Mesenchymal stem cell (in vitro differentiated cells and primary cell): ENCODE measurements at regions not wholly inside any gene's neighbourhood (a gene's known extent, or its start where the extent isn't known, plus 50 kb on each side); places are given as distances from the start of the nearest gene placed in this dataset.

ENCODE experiments used
- DNase-seq: peaks from one replicate; pipeline ENCODE4 v3.0.0-alpha.2; 2013
- H2AFZ ChIP-seq: one replicate; pipeline ENCODE4 v1.6.1; 2013; ENCODE audit warnings: low read depth, mild to moderate bottlenecking, control low read depth, inconsistent platforms, low read length, moderate library complexity
- H2AK5ac ChIP-seq: 2 replicates; pipeline ENCODE4 v1.6.1; 2013; ENCODE audit warnings: low read length, moderate library complexity, mild to moderate bottlenecking, inconsistent platforms; ENCODE audit not compliant: severe bottlenecking
- H2BK120ac ChIP-seq: one replicate; pipeline ENCODE4 v1.6.1; 2013; ENCODE audit warnings: low read depth, mild to moderate bottlenecking, inconsistent platforms, low read length, moderate library complexity
- H2BK12ac ChIP-seq, 2 experiments: one replicate each; pipeline ENCODE4 v1.6.1; 2013; ENCODE audit warnings: inconsistent platforms in 2 of 2, low read length in 2 of 2, mild to moderate bottlenecking in 2 of 2, moderate library complexity in 2 of 2, control low read depth in 1 of 2
- H2BK15ac ChIP-seq: one replicate; pipeline ENCODE4 v1.6.1; 2013; ENCODE audit warnings: mild to moderate bottlenecking, low read depth, inconsistent platforms; ENCODE audit not compliant: poor library complexity, severe bottlenecking
- H2BK5ac ChIP-seq: 2 replicates; pipeline ENCODE4 v1.6.1; 2013; ENCODE audit warnings: low read depth, mild to moderate bottlenecking, low read length, control low read depth, inconsistent platforms; ENCODE audit not compliant: poor library complexity, severe bottlenecking
- H3K14ac ChIP-seq, 2 experiments: one replicate each; pipeline ENCODE4 v1.6.1; 2013; ENCODE audit warnings: inconsistent platforms in 2 of 2, low read length in 2 of 2, control low read depth in 1 of 2, mild to moderate bottlenecking in 1 of 2, moderate library complexity in 1 of 2
- H3K18ac ChIP-seq, 2 experiments: one replicate each; pipeline ENCODE4 v1.6.1; 2013; ENCODE audit warnings: inconsistent platforms in 2 of 2, low read length in 2 of 2, control low read depth in 1 of 2, low read depth in 1 of 2, mild to moderate bottlenecking in 1 of 2
- H3K23ac ChIP-seq, 2 experiments: one replicate each; pipeline ENCODE4 v1.6.1; 2013; ENCODE audit warnings: inconsistent platforms in 2 of 2, low read length in 2 of 2, mild to moderate bottlenecking in 2 of 2, moderate library complexity in 2 of 2, control low read depth in 1 of 2
- H3K27ac ChIP-seq: 2 replicates; pipeline ENCODE4 v1.5.1; 2013; ENCODE audit warnings: mild to moderate bottlenecking, moderate library complexity, low read length, control low read depth, inconsistent platforms; ENCODE audit not compliant: poor library complexity, severe bottlenecking
- H3K27me3 ChIP-seq, 2 experiments: 2 replicates each; pipeline versions ENCODE4 v1.6.1 to v1.7.0; 2013; ENCODE audit warnings: low read length in 2 of 2, mild to moderate bottlenecking in 2 of 2, moderate library complexity in 2 of 2, control low read depth in 1 of 2, inconsistent platforms in 1 of 2; ENCODE audit not compliant: control insufficient read depth in 1 of 2, insufficient read depth in 1 of 2
- H3K36me3 ChIP-seq, 2 experiments: 2 replicates each; pipeline versions ENCODE4 v1.6.1 to v1.7.0; 2013; ENCODE audit warnings: low read length in 2 of 2, control low read depth in 1 of 2, inconsistent platforms in 1 of 2, low read depth in 1 of 2, mild to moderate bottlenecking in 1 of 2; ENCODE audit not compliant: insufficient read depth in 2 of 2, control insufficient read depth in 1 of 2
- H3K4ac ChIP-seq, 2 experiments: one replicate each; pipeline ENCODE4 v1.6.1; 2013; ENCODE audit warnings: inconsistent platforms in 2 of 2, low read length in 2 of 2, mild to moderate bottlenecking in 2 of 2, moderate library complexity in 2 of 2, control low read depth in 1 of 2, low read depth in 1 of 2
- H3K4me1 ChIP-seq: 2 replicates; pipeline ENCODE4 v1.6.1; 2013; ENCODE audit warnings: low read depth, low read length, control low read depth; ENCODE audit not compliant: control insufficient read depth, insufficient read depth
- H3K4me2 ChIP-seq: 2 replicates; pipeline ENCODE4 v1.6.1; 2013; ENCODE audit warnings: low read length, mild to moderate bottlenecking, inconsistent platforms; ENCODE audit not compliant: poor library complexity, severe bottlenecking
- H3K4me3 ChIP-seq, 2 experiments: 2 replicates each; pipeline versions ENCODE4 v1.5.1 to v1.7.0; 2013; ENCODE audit warnings: low read length in 2 of 2, mild to moderate bottlenecking in 2 of 2, control low read depth in 1 of 2, low read depth in 1 of 2; ENCODE audit not compliant: insufficient read depth in 1 of 2
- H3K79me1 ChIP-seq: replicated peaks from 2 replicates; pipeline ENCODE4 v1.6.1; 2013; ENCODE audit warnings: mild to moderate bottlenecking, control low read depth, low read length, inconsistent platforms; ENCODE audit not compliant: poor library complexity, severe bottlenecking
- H3K9ac ChIP-seq: 2 replicates; pipeline ENCODE4 v1.7.0; 2013; ENCODE audit warnings: mild to moderate bottlenecking, low read length, moderate library complexity
- H3K9me3 ChIP-seq: 2 replicates; pipeline ENCODE4 v1.7.0; 2013; ENCODE audit warnings: mild to moderate bottlenecking, low read length; ENCODE audit not compliant: control insufficient read depth
- H4K8ac ChIP-seq: one replicate; pipeline ENCODE4 v1.6.1; 2013; ENCODE audit warnings: inconsistent platforms, mild to moderate bottlenecking, low read length, moderate library complexity
- H4K91ac ChIP-seq: one replicate; pipeline ENCODE4 v1.6.1; 2013; ENCODE audit warnings: mild to moderate bottlenecking, low read length, inconsistent platforms
- WGBS: methylation state at CpG from one replicate; pipeline ENCODE4 v1.1.7; 2013; ENCODE audit warnings: mixed read lengths; 5-methylcytosine and 5-hydroxymethylcytosine counted together

GRCh38 chr1:74895411-74895810 is 162.5 kb downstream of the TYW3 start:
- H2BK120ac ChIP-seq, result no peak overlapping the region
- 71% methylated on average over 3 of the region's 3 CpGs for WGBS
- H3K9ac ChIP-seq, result no peak overlapping the region
- no peaks in the 10 kb centered on the region for H3K79me1 ChIP-seq
- no peak overlapping the region for H3K23ac ChIP-seq
- no peak overlapping the region for H4K91ac ChIP-seq
- H2BK5ac ChIP-seq, result no peak overlapping the region
- H2AK5ac ChIP-seq, result no peak overlapping the region
- no peak overlapping the region for H3K4me2 ChIP-seq
- no peak overlapping the region for H2BK15ac ChIP-seq
- H3K18ac ChIP-seq, result no peak overlapping the region
- no peaks in the 10 kb centered on the region for H3K36me3 ChIP-seq
- H3K27me3 ChIP-seq, result no peaks in the 10 kb centered on the region
- H4K8ac ChIP-seq, result no peak overlapping the region
- H3K9me3 ChIP-seq, result peaks cover 14% of the 10 kb centered on the region
- no peak overlapping the region for H3K27ac ChIP-seq
- H3K4ac ChIP-seq, result no peak overlapping the region
- no peaks in the 10 kb centered on the region for H3K4me1 ChIP-seq
- H3K14ac ChIP-seq, result no peak overlapping the region
- H3K4me3 ChIP-seq, result no peak overlapping the region
- no peak overlapping the region for H2BK12ac ChIP-seq
- H2AFZ ChIP-seq, result no peak overlapping the region
- DNase-seq, result no peak

- Histone ChIP-seq H2BK5ac (no peak overlapping the region), H2BK120ac (no peak overlapping the region), H4K91ac (no peak overlapping the region), H3K36me3 (no peaks in the 10 kb centered on the region), H2BK12ac (no peak overlapping the region), H3K18ac (no peak overlapping the region), H3K4ac (no peak overlapping the region), H3K14ac (no peak overlapping the region), H3K4me1 (no peaks in the 10 kb centered on the region), H3K4me3 (no peak overlapping the region), H3K27ac (no peak overlapping the region), H3K9ac (no peak overlapping the region), H3K4me2 (no peak overlapping the region), H2AFZ (no peak overlapping the region), H4K8ac (no peak overlapping the region), H3K79me1 (no peaks in the 10 kb centered on the region), H3K27me3 (no peaks in the 10 kb centered on the region), H2AK5ac (no peak overlapping the region), H3K23ac (no peak overlapping the region), H3K9me3 (no peaks in the 10 kb centered on the region), H2BK15ac (no peak overlapping the region)
- no peak for DNase-seq
Measured at GRCh38 chr1:74908131-74908530, 175.2 kb downstream of the TYW3 start.

GRCh38 chr1:74908797-74909196 is 175.8 kb downstream of the TYW3 start:
- Histone ChIP-seq H3K36me3 (no peaks in the 10 kb centered on the region), H3K27ac (no peak overlapping the region), H2BK120ac (no peak overlapping the region), H3K4ac (no peak overlapping the region), H2AFZ (no peak overlapping the region), H3K4me1 (no peaks in the 10 kb centered on the region), H3K23ac (no peak overlapping the region), H3K18ac (no peak overlapping the region), H3K79me1 (no peaks in the 10 kb centered on the region), H2BK5ac (no peak overlapping the region), H3K4me3 (no peak overlapping the region), H2BK15ac (no peak overlapping the region), H3K27me3 (no peaks in the 10 kb centered on the region), H3K4me2 (no peak overlapping the region), H2BK12ac (no peak overlapping the region), H3K14ac (no peak overlapping the region), H2AK5ac (no peak overlapping the region), H4K91ac (no peak overlapping the region), H4K8ac (no peak overlapping the region), H3K9ac (no peak overlapping the region), H3K9me3 (no peaks in the 10 kb centered on the region)
- DNase-seq, result no peak
- WGBS, result 70% methylated on average over 1 of the region's 1 CpG

GRCh38 chr1:74913978-74914377 is 181.0 kb downstream of the TYW3 start:
- no peaks in the 10 kb centered on the region for H3K9me3 ChIP-seq
- no peak overlapping the region for H4K91ac ChIP-seq
- H3K27me3 ChIP-seq, result no peaks in the 10 kb centered on the region
- H3K9ac ChIP-seq, result no peak overlapping the region
- no peaks in the 10 kb centered on the region for H3K36me3 ChIP-seq
- no peak overlapping the region for H2BK12ac ChIP-seq
- H3K4me1 ChIP-seq, result no peaks in the 10 kb centered on the region
- no peak overlapping the region for H3K4me2 ChIP-seq
- no peak overlapping the region for H2BK120ac ChIP-seq
- H2AK5ac ChIP-seq, result no peak overlapping the region
- H2AFZ ChIP-seq, result no peak overlapping the region
- H3K4me3 ChIP-seq, result no peak overlapping the region
- H2BK5ac ChIP-seq, result no peak overlapping the region
- no peaks in the 10 kb centered on the region for H3K79me1 ChIP-seq
- no peak for DNase-seq
- no peak overlapping the region for H2BK15ac ChIP-seq
- no peak overlapping the region for H3K23ac ChIP-seq
- 67% methylated on average over 3 of the region's 3 CpGs for whole genome bisulfite sequencing
- H4K8ac ChIP-seq, result no peak overlapping the region
- H3K18ac ChIP-seq, result no peak overlapping the region
- H3K4ac ChIP-seq, result no peak overlapping the region
- H3K27ac ChIP-seq, result no peak overlapping the region
- H3K14ac ChIP-seq, result no peak overlapping the region
